ENCODE measurements at regions not wholly inside any gene's neighbourhood (a gene's known extent, or its start where the extent isn't known, plus 50 kb on each side); places are given as distances from the start of the nearest gene placed in this dataset.

DNA sequence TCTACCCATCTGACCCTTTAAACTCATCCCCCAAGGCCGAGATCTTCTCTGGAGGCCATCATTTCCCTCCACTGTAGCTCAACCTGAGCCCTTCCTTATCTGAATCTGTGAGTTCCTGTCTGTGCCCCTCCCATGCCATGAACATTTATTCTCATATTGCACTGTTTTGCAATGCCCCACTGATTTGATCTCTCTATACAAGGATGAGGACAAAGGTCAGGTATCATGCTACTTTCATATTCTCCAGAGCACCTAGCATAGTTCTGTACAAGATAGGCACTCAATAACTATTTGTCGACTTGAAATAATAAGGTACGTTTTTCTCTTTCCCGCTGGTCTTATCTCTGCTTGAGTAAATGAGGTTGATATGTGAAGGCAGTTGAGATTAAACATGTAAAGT lies 135.5 kb downstream of the KLF5 start:
- TF ChIP-seq SUZ12 (IDR thresholded peaks at IDR 0.05; ENCODE audit: extremely low read depth, insufficient read depth, insufficient read length), result no peak
- no peak for TF ChIP-seq ZNF274 (IDR thresholded peaks at IDR 0.05; ENCODE audit: low read depth, low read length)
- no peak for TF ChIP-seq YY1 (IDR thresholded peaks at IDR 0.05; ENCODE audit: insufficient read depth, insufficient read length)
